ENCODE measurements at regions not wholly inside any gene's neighbourhood (a gene's known extent, or its start where the extent isn't known, plus 50 kb on each side); places are given as distances from the start of the nearest gene placed in this dataset.
"Not testable (repeated sequence)": the region's sequence is repeated elsewhere in the genome, so short reads cannot be mapped to it uniquely, and the experiment has no call there.

DNA sequence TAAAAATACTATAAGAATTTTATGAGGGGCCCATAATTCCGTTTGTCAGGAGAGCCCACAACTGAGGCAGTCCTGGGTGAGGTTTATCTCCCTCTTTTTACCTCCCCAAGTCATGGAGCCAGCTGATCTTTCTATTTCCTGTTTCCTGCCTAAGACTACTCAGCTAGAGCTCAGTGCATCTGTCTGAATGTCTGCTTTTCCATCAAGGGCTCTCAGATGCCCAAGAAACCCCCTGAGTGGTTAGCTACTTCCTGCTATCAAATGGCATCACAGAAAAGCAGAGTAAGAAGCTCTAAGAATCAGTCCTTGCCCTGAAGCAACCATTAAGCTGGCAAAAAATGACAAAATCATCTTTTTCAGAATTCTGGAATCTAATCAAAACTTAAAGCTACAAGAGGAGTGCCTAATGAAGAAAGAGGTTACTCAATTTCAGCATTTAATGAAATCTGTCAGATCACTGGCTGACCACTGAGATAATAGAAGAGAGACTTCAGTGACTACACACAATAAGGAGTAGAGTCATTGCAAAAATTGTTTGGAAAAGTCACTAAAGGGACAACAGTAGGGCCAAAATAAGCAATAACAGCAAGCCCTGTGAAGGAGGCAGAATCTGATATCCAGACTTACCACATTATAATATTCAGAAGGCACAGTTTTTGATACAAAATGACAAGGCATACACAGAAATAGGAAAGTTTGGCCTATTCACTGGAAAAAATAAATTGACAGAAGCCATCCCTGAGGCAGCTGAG is 150.1 kb downstream of the CYB561 start:
- DNase-seq = no peak

DNA sequence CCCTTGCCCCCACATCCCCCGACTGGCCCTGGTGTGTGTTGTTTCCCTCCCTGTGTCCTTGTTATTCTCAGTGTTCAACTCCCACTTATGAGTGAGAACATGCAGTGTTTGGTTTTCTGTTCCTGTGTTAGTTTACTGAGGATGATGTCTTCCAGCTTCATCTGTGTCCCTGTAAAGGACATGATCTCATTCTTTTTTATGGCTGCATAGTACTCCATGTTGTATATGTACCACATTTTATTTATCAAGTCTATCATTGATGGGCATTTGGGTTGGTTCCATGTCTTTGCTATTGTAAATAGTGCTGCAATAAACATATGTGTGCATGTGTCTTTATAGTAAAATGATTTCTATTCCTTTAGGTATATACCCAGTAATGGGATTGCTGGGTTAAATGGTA is 147.2 kb downstream of the CYB561 start:
- DNase-seq = not testable (repeated sequence)

GRCh38 chr17:63304704-63305261 is 141.3 kb downstream of the CYB561 start:
- no peak for DNase-seq

- DNase-seq = no peak
These were observed 140.2 kb downstream of the CYB561 start for GRCh38 chr17:63305857-63306256.

DNA sequence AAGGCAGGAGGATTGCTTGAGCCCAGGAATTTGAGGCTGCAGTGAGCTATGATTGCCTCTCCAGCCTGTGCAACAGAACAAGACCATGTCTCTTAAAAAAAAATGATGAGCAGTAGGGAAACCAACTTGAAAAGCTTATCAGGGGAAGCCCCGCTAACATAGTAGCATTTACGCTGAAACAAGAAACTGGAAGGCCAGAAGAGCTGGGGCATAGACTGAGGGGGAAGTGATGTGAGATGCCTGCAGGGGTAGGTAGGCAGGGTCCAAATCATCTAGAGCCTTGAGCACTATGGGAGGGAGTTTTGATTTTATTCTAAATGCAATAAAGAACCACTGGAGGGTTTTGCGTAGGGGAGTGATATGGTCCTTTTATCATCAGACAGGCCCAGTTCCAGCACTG is 139.3 kb downstream of the CYB561 start:
- DNase-seq = no peak

- no peak for DNase-seq
These were observed 137.8 kb downstream of the CYB561 start for GRCh38 chr17:63308272-63308671.

DNA sequence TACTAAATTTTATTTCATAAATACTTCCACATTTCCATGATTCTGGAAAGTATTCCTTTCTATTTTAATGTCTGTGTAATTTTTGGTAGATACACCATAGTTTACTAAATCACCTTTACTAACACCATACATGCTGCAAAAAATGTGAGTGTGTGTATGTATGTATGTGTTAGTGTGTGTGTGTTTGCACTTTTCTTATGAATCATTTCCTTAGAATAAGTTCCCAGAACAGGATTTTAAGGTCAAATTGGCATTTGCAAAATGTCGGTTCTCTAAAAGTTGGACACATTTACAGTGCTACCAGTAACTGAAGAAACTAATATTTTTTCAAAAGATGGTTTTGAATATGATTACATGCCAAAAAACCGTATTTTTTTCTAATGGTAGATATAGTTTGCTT is 137.1 kb downstream of the CYB561 start:
- DNase-seq = no peak

DNA sequence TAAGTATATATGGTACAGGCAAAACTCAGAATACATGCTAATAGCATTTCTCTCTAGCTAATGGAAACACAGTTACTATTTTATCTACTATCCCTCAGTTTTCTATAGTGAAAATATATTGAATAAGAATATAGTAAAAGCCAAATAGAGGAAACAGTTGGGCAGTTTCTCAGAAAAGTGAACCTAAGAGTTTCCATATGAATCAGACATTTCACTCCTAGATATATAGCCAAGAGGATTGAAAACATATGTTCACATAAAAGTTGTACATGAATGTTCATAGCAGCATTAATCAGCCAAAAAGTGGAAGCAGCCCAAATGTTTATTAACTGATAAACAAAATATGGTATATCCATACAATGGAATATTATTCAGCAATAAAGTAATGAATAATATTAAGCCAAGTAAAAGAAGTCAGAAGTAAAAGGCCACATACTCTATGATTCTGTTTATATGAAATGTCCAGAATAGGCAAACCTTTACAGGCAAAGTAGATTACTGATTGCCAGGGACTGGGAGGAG is 134.6 kb downstream of the CYB561 start:
- DNase-seq = no peak

- no peak for DNase-seq
These were observed 131.3 kb downstream of the CYB561 start for GRCh38 chr17:63314761-63315160.

DNA sequence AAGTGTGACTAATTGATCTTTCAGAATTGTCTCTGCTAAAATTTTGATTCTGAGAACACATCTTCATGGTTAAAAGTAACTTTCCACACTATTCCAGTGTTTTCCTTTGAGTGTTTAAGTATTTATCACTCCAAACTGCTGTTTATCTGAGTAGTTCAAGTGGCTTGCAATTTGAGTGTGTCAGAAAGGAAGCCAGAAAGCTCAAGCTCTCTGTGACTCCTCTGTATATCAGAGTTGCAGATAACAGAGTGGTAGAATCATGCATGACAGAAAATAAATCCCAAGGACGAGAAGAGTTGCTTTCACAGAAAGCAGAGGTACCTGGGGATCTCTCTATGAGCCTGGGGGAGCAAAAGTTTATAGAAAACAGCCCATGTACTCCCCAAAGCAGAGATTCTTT is 130.0 kb downstream of the CYB561 start:
- DNase-seq = no peak

- DNase-seq = no peak
These were observed 128.8 kb downstream of the CYB561 start for GRCh38 chr17:63317166-63317840.

- no peak for DNase-seq
These were observed 120.3 kb downstream of the CYB561 start for GRCh38 chr17:63325808-63326207.

DNA sequence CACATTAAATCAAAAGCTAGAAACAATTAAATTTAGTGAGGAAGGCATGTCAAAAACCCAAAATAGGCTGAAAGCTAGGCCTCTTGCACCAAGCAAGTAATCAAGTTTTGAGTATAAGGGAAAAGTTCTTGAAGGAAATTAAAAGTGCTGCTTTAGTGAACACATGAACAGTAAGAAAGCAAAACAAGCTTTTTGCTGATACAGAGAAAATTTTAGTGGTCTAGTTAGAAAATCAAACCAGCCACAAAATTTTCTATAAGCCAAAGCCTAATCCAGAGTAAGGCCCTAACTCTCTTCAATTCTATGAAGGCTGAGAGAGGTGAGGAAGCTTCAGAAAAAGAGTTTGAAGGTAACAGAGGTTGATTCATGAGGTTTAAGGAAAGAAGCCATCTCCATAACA is 116.2 kb downstream of the CYB561 start:
- no peak for DNase-seq

DNA sequence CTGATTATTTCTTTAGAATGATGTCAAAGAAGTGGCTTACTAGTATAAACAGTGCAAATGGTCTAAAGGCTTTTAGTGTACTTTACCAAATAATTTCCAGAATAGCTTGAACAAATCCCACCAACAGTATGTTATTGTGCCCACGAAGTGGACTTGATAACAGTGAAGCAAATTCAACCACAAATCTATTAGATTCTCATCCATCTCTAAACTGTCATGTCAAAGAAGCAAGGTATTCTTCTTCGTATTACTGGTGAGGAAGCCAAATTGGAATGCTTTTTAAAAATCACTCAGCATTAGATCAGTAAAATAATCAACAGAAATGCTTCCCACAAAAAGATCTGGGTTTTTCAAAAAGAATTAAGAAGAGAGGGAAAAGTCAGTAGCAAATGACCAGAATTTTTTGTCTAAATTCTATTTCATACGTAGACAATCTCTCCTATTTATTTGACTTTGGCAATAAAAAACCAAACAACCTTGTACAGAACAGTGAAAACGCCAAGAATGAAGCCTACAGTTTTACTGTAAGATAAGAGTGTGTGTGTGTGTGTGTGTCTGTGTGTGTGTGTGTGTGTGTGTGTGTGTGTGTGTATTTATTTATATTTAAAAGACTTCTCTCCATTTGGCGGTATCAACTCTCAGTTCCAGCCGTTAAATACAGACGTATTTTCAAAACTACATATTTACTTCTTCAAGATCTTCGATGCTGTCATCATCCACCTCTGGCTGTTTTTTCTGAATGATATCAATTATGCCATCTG is 114.6 kb downstream of the CYB561 start:
- DNase-seq = no peak

DNA sequence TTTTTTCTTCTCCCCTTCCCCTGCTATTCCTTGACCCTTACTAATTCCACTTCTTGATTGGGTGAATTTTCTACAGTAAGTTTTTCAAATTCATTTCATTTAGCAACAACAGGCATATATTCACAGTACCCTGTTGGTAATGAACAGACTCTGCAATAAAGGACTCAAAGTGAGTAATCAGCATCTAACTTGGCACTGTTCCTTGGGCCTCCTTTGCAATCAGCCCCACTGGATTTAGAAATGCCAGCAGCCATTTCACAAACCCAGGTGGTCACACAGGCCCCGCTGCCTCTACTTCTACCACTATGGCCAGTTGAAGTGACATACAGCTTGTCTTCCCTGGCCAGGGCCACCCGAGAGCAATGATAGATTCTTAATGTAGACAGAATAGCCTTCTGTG is 113.8 kb downstream of the CYB561 start:
- no peak for DNase-seq

- DNase-seq = no peak
These were observed 112.2 kb downstream of the CYB561 start for GRCh38 chr17:63333869-63334268.

GRCh38 chr17:63335831-63336230 is 110.3 kb downstream of the CYB561 start:
- DNase-seq = no peak

DNA sequence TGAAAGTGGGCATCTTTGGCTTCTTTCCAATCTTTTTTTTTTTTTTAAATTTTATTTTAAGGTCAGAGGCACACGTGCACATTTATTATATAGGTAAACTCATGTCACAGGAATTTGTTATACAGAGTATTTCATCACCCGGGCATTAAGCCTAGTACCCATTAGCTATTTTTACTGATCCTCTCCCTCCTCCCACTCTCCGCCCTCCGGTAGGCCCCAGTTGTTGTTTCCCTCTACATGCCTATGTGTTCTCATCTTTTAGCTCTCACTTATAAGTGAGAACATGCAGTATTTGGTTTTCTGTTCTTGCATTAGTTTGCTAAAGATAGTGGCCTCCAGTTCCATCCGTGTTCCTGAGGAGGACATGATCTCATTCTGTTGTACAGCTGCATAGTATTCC is 108.5 kb downstream of the CYB561 start:
- no peak for DNase-seq

GRCh38 chr17:63338272-63338671 is 107.8 kb downstream of the CYB561 start:
- DNase-seq = no peak

DNA sequence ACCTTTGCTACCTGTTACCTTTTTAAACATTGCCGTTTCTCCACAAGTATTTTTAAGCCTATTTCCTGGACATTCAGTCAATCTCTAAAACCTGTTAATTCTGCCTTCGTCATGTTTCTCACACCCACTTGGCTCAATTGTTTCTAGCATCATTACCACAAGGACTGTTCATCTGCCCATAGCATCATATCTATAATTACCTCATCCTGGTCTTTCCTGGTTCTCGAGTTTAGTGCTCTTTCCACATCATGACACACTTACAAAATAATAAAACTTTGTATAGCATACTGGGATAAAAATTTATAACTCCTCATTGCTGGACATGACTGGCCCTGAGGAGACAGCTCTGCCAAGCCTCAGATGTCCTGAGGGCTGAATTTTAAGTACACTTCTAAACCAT is 104.8 kb downstream of the CYB561 start:
- DNase-seq = no peak

DNA sequence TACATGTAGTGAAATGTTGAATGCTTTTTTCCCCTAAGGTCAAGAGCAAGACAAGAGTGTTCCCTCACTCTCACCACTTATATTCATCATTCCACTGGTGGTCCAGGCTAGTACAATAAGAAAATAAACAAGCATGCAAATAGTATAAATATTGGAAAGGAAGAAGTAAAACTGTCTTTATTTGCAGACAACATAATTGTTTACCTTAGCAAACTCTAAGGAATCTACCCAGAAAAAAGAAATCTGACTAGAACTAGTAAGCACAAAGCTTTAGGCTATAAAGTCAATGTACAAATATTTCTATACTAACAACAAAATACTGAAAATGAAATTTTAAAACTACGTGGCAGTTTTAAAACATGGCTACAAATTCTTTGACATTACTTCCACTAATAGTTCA is 101.7 kb downstream of the CYB561 start:
- no peak for DNase-seq

DNA sequence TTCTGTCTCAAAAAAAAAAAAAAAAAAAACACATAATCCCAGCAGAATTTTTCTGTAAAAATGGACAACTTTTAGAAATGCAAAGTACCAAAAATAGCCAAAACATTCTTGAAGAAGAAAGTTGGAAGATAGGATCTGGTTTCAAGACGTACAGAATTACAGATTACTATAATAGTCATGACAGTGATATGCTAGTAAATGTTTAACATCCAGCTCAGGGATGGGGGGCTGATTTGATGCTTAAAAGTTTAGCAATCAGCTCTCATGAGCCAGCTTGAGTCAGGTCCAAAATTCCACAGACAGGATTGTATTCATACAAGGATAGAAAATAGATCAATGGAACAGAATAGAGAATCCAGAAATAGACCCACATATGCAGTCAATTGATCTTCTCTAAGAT is 100.5 kb downstream of the CYB561 start:
- no peak for DNase-seq

DNA sequence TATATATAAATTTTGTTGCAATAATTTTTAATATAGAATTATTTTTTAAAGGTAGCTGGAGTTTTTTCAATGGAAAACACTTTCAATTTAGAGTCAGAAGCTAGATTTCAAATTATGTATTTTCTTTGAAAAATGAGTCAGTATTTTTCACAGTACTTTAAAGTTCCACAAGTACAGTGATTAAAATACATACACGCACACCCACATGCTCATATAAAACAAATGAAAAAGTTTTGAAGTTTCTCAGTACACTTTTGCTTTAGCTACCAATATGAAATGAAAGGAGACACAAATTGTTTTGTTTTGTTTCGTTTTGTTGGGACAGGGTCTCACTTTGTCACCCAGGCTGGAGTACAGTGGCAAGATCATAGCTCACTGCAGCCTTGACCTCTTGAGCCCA is 98.6 kb downstream of the CYB561 start:
- DNase-seq = no peak
